ENCODE measurements at regions not wholly inside any gene's neighbourhood (a gene's known extent, or its start where the extent isn't known, plus 50 kb on each side); places are given as distances from the start of the nearest gene placed in this dataset.

DNA sequence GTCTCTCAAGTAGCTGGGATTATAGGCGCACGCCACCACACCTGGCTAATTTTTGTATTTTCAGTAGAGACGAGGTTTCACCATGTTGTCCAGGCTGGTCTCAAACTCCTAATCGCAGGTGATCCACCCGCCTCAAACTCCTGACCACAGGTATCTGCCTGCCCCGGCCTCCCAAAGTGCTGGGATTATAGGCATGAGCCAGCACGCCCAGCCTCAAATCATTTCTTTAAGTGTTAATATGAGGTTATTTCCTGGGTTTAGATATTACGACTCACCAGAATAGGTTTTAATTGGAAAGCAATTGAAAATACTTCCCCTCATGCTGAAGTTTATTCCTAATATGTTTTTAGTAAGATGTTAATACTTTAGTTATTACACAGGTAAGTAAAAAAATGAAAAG, 144.5 kb downstream of the NUFIP1 start:
- Histone ChIP-seq H3K79me2 (ENCODE audit: low read depth) (no peaks in the 10 kb centered on the region), H3K27ac (no peak overlapping the region), H3K4me2 (no peak overlapping the region), H3K9me3 (ENCODE audit: insufficient read depth, low read depth) (no peaks in the 10 kb centered on the region), H3K27me3 (ENCODE audit: insufficient read depth, low read depth) (no peaks in the 10 kb centered on the region), H3K4me3 (no peak overlapping the region), H4K20me1 (ENCODE audit: insufficient read depth) (no peaks in the 10 kb centered on the region), H2AFZ (no peak overlapping the region), H3K4me1 (replicated peaks; ENCODE audit: insufficient read depth) (peaks cover 21% of the 10 kb centered on the region), H3F3A (ENCODE audit: insufficient read depth, low read depth) (peaks cover 10% of the 10 kb centered on the region; the same call in 1 of the 2 replicates), H3K36me3 (ENCODE audit: low read depth) (no peaks in the 10 kb centered on the region), H3K9me2 (ENCODE audit: insufficient read depth) (no peaks in the 10 kb centered on the region)
- BruUV-seq (replicated peaks), result no TSS peak
- POLR2A ChIA-PET (ENCODE audit: unreplicated experiment), result no interaction called here
- TF ChIP-seq, protein P1, sequence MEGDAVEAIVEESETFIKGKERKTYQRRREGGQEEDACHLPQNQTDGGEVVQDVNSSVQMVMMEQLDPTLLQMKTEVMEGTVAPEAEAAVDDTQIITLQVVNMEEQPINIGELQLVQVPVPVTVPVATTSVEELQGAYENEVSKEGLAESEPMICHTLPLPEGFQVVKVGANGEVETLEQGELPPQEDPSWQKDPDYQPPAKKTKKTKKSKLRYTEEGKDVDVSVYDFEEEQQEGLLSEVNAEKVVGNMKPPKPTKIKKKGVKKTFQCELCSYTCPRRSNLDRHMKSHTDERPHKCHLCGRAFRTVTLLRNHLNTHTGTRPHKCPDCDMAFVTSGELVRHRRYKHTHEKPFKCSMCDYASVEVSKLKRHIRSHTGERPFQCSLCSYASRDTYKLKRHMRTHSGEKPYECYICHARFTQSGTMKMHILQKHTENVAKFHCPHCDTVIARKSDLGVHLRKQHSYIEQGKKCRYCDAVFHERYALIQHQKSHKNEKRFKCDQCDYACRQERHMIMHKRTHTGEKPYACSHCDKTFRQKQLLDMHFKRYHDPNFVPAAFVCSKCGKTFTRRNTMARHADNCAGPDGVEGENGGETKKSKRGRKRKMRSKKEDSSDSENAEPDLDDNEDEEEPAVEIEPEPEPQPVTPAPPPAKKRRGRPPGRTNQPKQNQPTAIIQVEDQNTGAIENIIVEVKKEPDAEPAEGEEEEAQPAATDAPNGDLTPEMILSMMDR (conservative IDR thresholded peaks at IDR 0.05), result no peak
- no peak for TF ChIP-seq EZH2 (IDR thresholded peaks at IDR 0.05; ENCODE audit: low read depth)
- DNase-seq, result no peak
- CTCF ChIA-PET, result interaction anchor here (0.8 kb wide), 1 partner anchor 362 kb away, joined by 7 read pairs; no protein-coding TSS in a partner anchor
- intact Hi-C loops (cut with micrococcal nuclease; ENCODE audit: unreplicated experiment), result no loop called here

DNA sequence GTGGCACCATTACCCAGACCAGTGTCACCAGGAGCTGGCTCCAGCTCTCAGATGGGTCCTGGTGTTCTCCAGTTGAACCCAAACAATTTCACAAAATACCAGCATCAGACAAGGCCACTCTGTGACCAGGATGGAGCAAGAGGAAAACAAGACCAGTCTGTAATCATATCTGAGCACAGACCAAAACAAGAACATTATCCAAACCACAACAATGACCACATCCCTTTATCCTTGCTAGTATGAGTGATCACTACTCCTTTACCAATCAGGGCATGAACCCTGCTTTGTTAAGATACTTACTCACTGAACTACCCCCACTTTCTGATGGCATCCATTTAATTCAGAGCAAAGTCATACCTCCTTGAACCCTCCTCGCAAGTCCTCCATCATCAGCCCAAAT, 145.9 kb downstream of the NUFIP1 start:
- Histone ChIP-seq H3K27me3 (ENCODE audit: insufficient read depth, low read depth) (no peaks in the 10 kb centered on the region), H3K4me1 (replicated peaks; ENCODE audit: insufficient read depth) (peaks cover 21% of the 10 kb centered on the region), H3K27ac (no peak overlapping the region), H3K79me2 (ENCODE audit: low read depth) (no peaks in the 10 kb centered on the region), H4K20me1 (ENCODE audit: insufficient read depth) (no peaks in the 10 kb centered on the region), H3K9me3 (ENCODE audit: insufficient read depth, low read depth) (no peaks in the 10 kb centered on the region), H2AFZ (no peak overlapping the region), H3K36me3 (ENCODE audit: low read depth) (no peaks in the 10 kb centered on the region), H3F3A (ENCODE audit: insufficient read depth, low read depth) (peaks cover 10% of the 10 kb centered on the region; the same call in 1 of the 2 replicates), H3K4me3 (no peak overlapping the region), H3K9me2 (ENCODE audit: insufficient read depth) (no peaks in the 10 kb centered on the region), H3K4me2 (no peak overlapping the region)
- intact Hi-C loops (cut with micrococcal nuclease; ENCODE audit: unreplicated experiment), result no loop called here
- ChIA-PET CTCF (no interaction called here), POLR2A (ENCODE audit: unreplicated experiment) (no interaction called here)
- no peak for DNase-seq
- TF ChIP-seq EZH2 (IDR thresholded peaks at IDR 0.05; ENCODE audit: low read depth), result no peak
- TF ChIP-seq, protein P1 (conservative IDR thresholded peaks at IDR 0.05), result no peak
- BruUV-seq (replicated peaks), result no TSS peak

DNA sequence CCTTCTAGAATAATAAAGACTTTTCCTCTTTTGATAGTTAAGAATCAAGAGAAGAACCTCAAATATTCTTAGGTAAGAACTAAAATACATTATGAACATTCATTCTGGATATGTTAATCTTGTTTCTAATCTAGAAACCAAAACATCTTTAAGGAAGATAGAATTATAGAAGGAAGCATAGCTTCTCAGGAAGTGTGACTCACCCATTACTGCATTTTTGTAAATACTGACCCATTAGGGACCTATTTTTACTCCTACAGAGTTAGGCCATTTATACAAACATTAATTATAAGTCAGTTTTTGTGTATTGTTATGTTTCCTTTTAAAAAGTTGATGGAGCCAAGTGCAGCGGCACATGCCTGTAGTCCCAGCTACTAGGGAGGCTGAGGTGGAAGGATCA, 147.1 kb downstream of the NUFIP1 start:
- no peaks in the 10 kb centered on the region for H3K9me3 ChIP-seq (ENCODE audit: insufficient read depth, low read depth)
- peaks cover 14% of the 10 kb centered on the region; the same call in 1 of the 2 replicates for H3F3A ChIP-seq (ENCODE audit: insufficient read depth, low read depth)
- no peak overlapping the region for H2AFZ ChIP-seq
- H3K27me3 ChIP-seq (ENCODE audit: insufficient read depth, low read depth), result no peaks in the 10 kb centered on the region
- peak overlapping the region; percentile 27 for H3K4me2 ChIP-seq
- intact Hi-C loops (cut with micrococcal nuclease; ENCODE audit: unreplicated experiment), result no loop called here
- H3K79me2 ChIP-seq (ENCODE audit: low read depth), result no peaks in the 10 kb centered on the region
- peaks cover 30% of the 10 kb centered on the region for H3K4me1 ChIP-seq (replicated peaks; ENCODE audit: insufficient read depth)
- no TSS peak for BruUV-seq (replicated peaks)
- H3K4me3 ChIP-seq, result no peak overlapping the region
- H3K36me3 ChIP-seq (ENCODE audit: low read depth), result no peaks in the 10 kb centered on the region
- ChIA-PET CTCF (no interaction called here), POLR2A (ENCODE audit: unreplicated experiment) (no interaction called here)
- H3K27ac ChIP-seq, result peak overlapping the region; percentile 49
- TF ChIP-seq, protein P1 (conservative IDR thresholded peaks at IDR 0.05), result no peak
- TF ChIP-seq EZH2 (IDR thresholded peaks at IDR 0.05; ENCODE audit: low read depth), result no peak
- no peaks in the 10 kb centered on the region for H4K20me1 ChIP-seq (ENCODE audit: insufficient read depth)
- no peaks in the 10 kb centered on the region for H3K9me2 ChIP-seq (ENCODE audit: insufficient read depth)
- peak in 1 of 2 experiments; percentile 62 for DNase-seq
